K562 (cell line): ENCODE measurements at regions not wholly inside any gene's neighbourhood (a gene's known extent, or its start where the extent isn't known, plus 50 kb on each side); places are given as distances from the start of the nearest gene placed in this dataset.

ENCODE experiments used
- ATAC-seq: fragments of 200-7000 bp; cut with Tn5 transposase; 3 replicates; pipeline ENCODE4 v1.9.1; 2020; ENCODE audit warnings: moderate library complexity
- BruUV-seq: library from RNA; stranded (reverse); fragments of 400-500 nt; replicated peaks from 2 replicates; lab custom pipeline; 2021; lab: Mats Ljungman, UMichigan
- CTCF ChIA-PET: fragments of 300-600 bp; formaldehyde crosslinking; extraction: SDS; loops from one replicate; lab custom pipeline; 2021; ENCODE audit warnings: low intra/inter-chr PET ratio; lab: Yijun Ruan, JAX
- POLR2A ChIA-PET: fragments of 300-600, 350-650 bp; sonication (Branson Sonifier 250); formaldehyde crosslinking; extraction: SDS; loops from one replicate; lab custom pipeline; 2021; ENCODE audit warnings: antibody characterized with exemption, inconsistent platforms; lab: Yijun Ruan, JAX
- DNase-seq, 4 experiments: peaks; one replicate each; pipeline versions ENCODE4 v3.0.0 to v3.0.0-alpha.2; 2011 to 2018; ENCODE audit warnings: low spot score in 3 of 4, mixed read lengths in 3 of 4; ENCODE audit errors: extremely low read depth in 1 of 4
- FAIRE-seq: peaks from 2 replicates; lab custom pipeline; 2011; peaks lifted over from hg19 to GRCh38; lab: Jason Lieb, UNC
- H2AFZ ChIP-seq: 2 replicates; pipeline ENCODE4 v1.6.0; 2011; ENCODE audit warnings: low read depth, low read length, control low read depth, inconsistent platforms
- H3K27ac ChIP-seq: fragments of 200-600 bp; 3 replicates; pipeline ENCODE4 v1.8.0; 2011; ENCODE audit warnings: low read depth, mild to moderate bottlenecking, control low read depth, inconsistent platforms, low read length, moderate library complexity, mixed read lengths; ENCODE audit errors: extremely low read depth
- H3K27me3 ChIP-seq, 2 experiments: fragments of 300-600 bp in 1 of 2; 2 replicates in 1 of 2; 3 replicates in 1 of 2; pipeline versions ENCODE4 v1.6.0 to v1.8.0; 2011; ENCODE audit warnings: inconsistent platforms in 2 of 2, low read length in 2 of 2, mild to moderate bottlenecking in 1 of 2, mixed read lengths in 1 of 2, moderate library complexity in 1 of 2; ENCODE audit not compliant: control insufficient read depth in 2 of 2, insufficient read depth in 2 of 2
- H3K36me3 ChIP-seq: fragments of 300-600 bp; 3 replicates; pipeline ENCODE4 v1.8.0; 2011; ENCODE audit warnings: mild to moderate bottlenecking, low read length, inconsistent platforms; ENCODE audit not compliant: control insufficient read depth, insufficient read depth
- H3K4me1 ChIP-seq, 2 experiments: fragments of 200-600 bp in 1 of 2; replicated peaks in 1 of 2; 2 replicates in 1 of 2; 3 replicates in 1 of 2; pipeline versions ENCODE4 v1.5.1 to v1.8.0; 2011; ENCODE audit warnings: inconsistent platforms in 2 of 2, low read length in 2 of 2, mild to moderate bottlenecking in 1 of 2, mixed read lengths in 1 of 2, moderate library complexity in 1 of 2; ENCODE audit not compliant: control insufficient read depth in 2 of 2, insufficient read depth in 2 of 2
- H3K4me2 ChIP-seq: 2 replicates; pipeline ENCODE4 v1.6.1; 2011; ENCODE audit warnings: low read length, control low read depth, inconsistent platforms, mixed read lengths; ENCODE audit not compliant: insufficient read depth
- H3K4me3 ChIP-seq: fragments of 200-600 bp; sonication (generic), shearing (Covaris generic); 2 replicates; pipeline ENCODE4 v1.5.1; 2016; ENCODE audit warnings: control low read depth, inconsistent platforms
- H3K79me2 ChIP-seq: fragments of 200-600 bp; 3 replicates; pipeline ENCODE4 v1.8.0; 2011; ENCODE audit warnings: low read length, inconsistent platforms; ENCODE audit not compliant: control insufficient read depth, insufficient read depth
- H3K9ac ChIP-seq, 2 experiments: 2 replicates each; pipeline versions ENCODE4 v1.6.0 to v1.6.1; 2011; ENCODE audit warnings: low read depth in 2 of 2, low read length in 2 of 2, control low read depth in 1 of 2, inconsistent platforms in 1 of 2, mild to moderate bottlenecking in 1 of 2, mixed read lengths in 1 of 2; ENCODE audit not compliant: insufficient read depth in 1 of 2
- H3K9me1 ChIP-seq: one replicate; pipeline ENCODE4 v1.6.0; 2011; ENCODE audit warnings: inconsistent platforms, mild to moderate bottlenecking, low read length, moderate library complexity; ENCODE audit not compliant: control insufficient read depth, insufficient read depth
- H3K9me3 ChIP-seq: replicated peaks from 2 replicates; pipeline ENCODE4 v1.5.1; 2011; ENCODE audit warnings: low read depth, low read length, inconsistent platforms; ENCODE audit not compliant: control insufficient read depth, insufficient read depth
- H4K20me1 ChIP-seq: replicated peaks from 2 replicates; pipeline ENCODE4 v1.6.1; 2011; ENCODE audit warnings: low read length, inconsistent platforms, mixed read lengths; ENCODE audit not compliant: control insufficient read depth, insufficient read depth
- ATF1 ChIP-seq, 2 experiments: fragments of 450-650 bp in 1 of 2; IDR thresholded peaks; 2 replicates each; pipeline ENCODE4 v1.6.1; 2016; ENCODE audit warnings: missing compliant biosample characterization in 1 of 2, missing genetic modification characterization in 1 of 2
- CEBPG ChIP-seq, 3 experiments: fragments of 200-800 bp in 1 of 3; sonication (Bioruptor generic) in 1 of 3; sonication (generic) in 1 of 3; formaldehyde crosslinking in 1 of 3; IDR thresholded peaks in 2 of 3; conservative IDR thresholded peaks in 1 of 3; 2 replicates each; pipeline versions ENCODE4 v1.6.1 to v1.8.0; 2016 to 2022; ENCODE audit warnings: missing compliant biosample characterization in 2 of 3, missing genetic modification characterization in 2 of 3, mild to moderate bottlenecking in 1 of 3, missing genetic modification reagents in 1 of 3
- CREB5 ChIP-seq: fragments of 250-450 bp; sonication (Bioruptor Pico); IDR thresholded peaks from 2 replicates; pipeline ENCODE4 v1.5.0; 2020; ENCODE audit warnings: mild to moderate bottlenecking
- ELF4 ChIP-seq: fragments of 450-650 bp; formaldehyde crosslinking; IDR thresholded peaks from 2 replicates; pipeline ENCODE4 v1.4.0; 2022; ENCODE audit warnings: missing genetic modification characterization
- MXI1 ChIP-seq: IDR thresholded peaks from 2 replicates; pipeline ENCODE4 v1.6.1; 2011; ENCODE audit warnings: low read depth, mild to moderate bottlenecking, improper control_type of control experiment, low read length
- POLR2B ChIP-seq: fragments of 450-650 bp; IDR thresholded peaks from 2 replicates; pipeline ENCODE4 v1.6.1; 2018; ENCODE audit warnings: low read depth; ENCODE audit not compliant: partially characterized antibody
- POLR3G ChIP-seq: IDR thresholded peaks from 2 replicates; pipeline ENCODE4 v1.6.1; 2011; ENCODE audit not compliant: insufficient read length, insufficient replicate concordance; ENCODE audit errors: extremely low read depth
- RB1 ChIP-seq: fragments of 450-650 bp; IDR thresholded peaks from 2 replicates; pipeline ENCODE4 v1.6.1; 2017; ENCODE audit warnings: low read depth, mild to moderate bottlenecking
- TGIF2 ChIP-seq: sonication (generic); formaldehyde crosslinking; IDR thresholded peaks from 2 replicates; pipeline ENCODE4 v1.8.1; 2022; ENCODE audit warnings: mild to moderate bottlenecking, missing genetic modification reagents, moderate library complexity
- ZFP91 ChIP-seq: sonication (generic); formaldehyde crosslinking; IDR thresholded peaks from 2 replicates; pipeline ENCODE4 v1.8.0; 2022; ENCODE audit warnings: mild to moderate bottlenecking, missing genetic modification reagents
- WGBS: fragments of 100-300 bp; shearing (Covaris generic); methylation state at CpG from one replicate; pipeline ENCODE4 v1.1.6; 2016; ENCODE audit warnings: low coverage, mixed read lengths; ENCODE audit not compliant: insufficient coverage; ENCODE audit errors: missing lambda C conversion rate; 5-methylcytosine and 5-hydroxymethylcytosine counted together
- in situ Hi-C: fragments of 300-500 bp; cut with MboI; formaldehyde crosslinking; loops from 4 replicates; pipeline ENCODE4 v1.15.0; 2018; ENCODE audit warnings: inconsistent platforms, mixed read lengths
- intact Hi-C: fragments of 100-400 bp; cut with micrococcal nuclease; formaldehyde crosslinking; loops from 2 replicates; pipeline ENCODE4 v1.14.2; 2022
- TF ChIP-seq, protein P1 (sequence below): fragments of 450-650 bp; IDR thresholded peaks from 2 replicates; pipeline ENCODE4 v1.6.1; 2016; ENCODE audit warnings: borderline replicate concordance
- TF ChIP-seq, protein P2 (sequence below): sonication (generic); formaldehyde crosslinking; IDR thresholded peaks from 2 replicates; pipeline ENCODE4 v1.8.1; 2023; ENCODE audit warnings: mild to moderate bottlenecking, missing genetic modification reagents

DNA sequence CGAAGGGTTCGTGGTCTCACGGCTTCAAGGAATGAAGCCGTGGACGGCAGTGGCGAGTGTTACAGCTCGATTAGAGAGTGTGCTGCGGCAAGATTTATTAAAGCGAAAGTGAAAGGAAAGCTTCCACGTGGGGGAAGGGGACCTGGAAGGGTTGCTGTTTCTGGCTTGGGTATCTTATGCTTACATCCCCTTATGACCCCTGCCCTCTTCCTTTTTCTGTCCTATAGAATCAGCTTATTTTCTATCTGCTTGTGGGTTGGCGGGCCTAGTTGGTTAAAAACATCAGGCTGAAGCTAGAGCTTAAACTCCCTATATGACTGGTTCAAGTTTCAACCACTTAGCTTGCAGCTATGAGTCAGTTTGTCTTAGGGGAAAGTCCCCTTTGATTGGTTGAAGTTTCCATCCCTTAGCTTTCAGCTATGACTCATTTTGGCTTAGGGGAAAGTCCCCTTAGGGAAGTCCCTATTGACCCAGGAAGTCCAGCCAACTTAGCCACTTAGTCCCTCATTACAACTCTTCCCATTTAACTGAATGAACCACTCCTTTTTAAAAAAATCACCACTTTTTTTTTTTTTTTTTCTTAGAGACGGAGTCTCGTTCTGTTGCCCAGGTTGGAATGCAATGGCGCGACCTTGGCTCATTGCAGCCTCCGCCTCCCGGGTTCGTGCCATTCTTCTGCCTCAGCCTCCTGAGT is 1494.7 kb upstream of the TMEM132C start:
- no peaks in the 10 kb centered on the region for H4K20me1 ChIP-seq
- no peaks in the 10 kb centered on the region for H3K36me3 ChIP-seq
- peak overlapping the region; percentile 73 for H2AFZ ChIP-seq
- H3K79me2 ChIP-seq = no peaks in the 10 kb centered on the region
- POLR2A ChIA-PET = interaction anchor here (0.7 kb wide), 1 partner anchor 87 kb away, joined by 3 read pairs; no protein-coding TSS in a partner anchor
- FAIRE-seq (peak; percentile 92), DNase-seq (peak; percentile 23 to 75 (median 44)), ATAC-seq (peak; percentile 90)
- in situ Hi-C loops (no loop called here), intact Hi-C loops (loop anchor here (2.0 kb wide), 1 partner anchor 582 kb away; no protein-coding TSS in a partner anchor)
- WGBS = 2% methylated on average over 11 of the region's 18 CpGs
- no peaks in the 10 kb centered on the region for H3K27me3 ChIP-seq
- H3K9me3 ChIP-seq = no peaks in the 10 kb centered on the region
- H3K4me3 ChIP-seq = peak overlapping the region; percentile 32
- H3K9me1 ChIP-seq = no peaks in the 10 kb centered on the region
- CTCF ChIA-PET = no interaction called here
- H3K9ac ChIP-seq = peak overlapping the region in 1 of 2 experiments; percentile 45; a peak in 2 of 4 replicates
- H3K27ac ChIP-seq = peak overlapping the region; percentile 50; the same call in 2 of the 3 replicates
- H3K4me1 ChIP-seq = no peaks in the 10 kb centered on the region
- BruUV-seq = no TSS peak
- H3K4me2 ChIP-seq = peak overlapping the region; percentile 75
- no peak for TF ChIP-seq RB1
- TF ChIP-seq TGIF2 (CRISPR knock-in tag) = no peak
- TF ChIP-seq POLR2B = no peak
- TF ChIP-seq CREB5 (CRISPR knock-in tag) = no peak
- TF ChIP-seq POLR3G = no peak
- TF ChIP-seq ATF1 (CRISPR knock-in tag; IDR thresholded peaks at IDR 0.05) = no peak
- TF ChIP-seq ATF1 (tag; IDR thresholded peaks at IDR 0.05) = peak; percentile 73
- TF ChIP-seq MXI1 = peak; percentile 91
- no peak for TF ChIP-seq CEBPG (CRISPR knock-in tag; IDR thresholded peaks at IDR 0.05)
- TF ChIP-seq CEBPG (tag; conservative IDR thresholded peaks at IDR 0.05 in 1 of 2, IDR thresholded peaks at IDR 0.05 in 1 of 2) = no peak
- TF ChIP-seq, protein P1, sequence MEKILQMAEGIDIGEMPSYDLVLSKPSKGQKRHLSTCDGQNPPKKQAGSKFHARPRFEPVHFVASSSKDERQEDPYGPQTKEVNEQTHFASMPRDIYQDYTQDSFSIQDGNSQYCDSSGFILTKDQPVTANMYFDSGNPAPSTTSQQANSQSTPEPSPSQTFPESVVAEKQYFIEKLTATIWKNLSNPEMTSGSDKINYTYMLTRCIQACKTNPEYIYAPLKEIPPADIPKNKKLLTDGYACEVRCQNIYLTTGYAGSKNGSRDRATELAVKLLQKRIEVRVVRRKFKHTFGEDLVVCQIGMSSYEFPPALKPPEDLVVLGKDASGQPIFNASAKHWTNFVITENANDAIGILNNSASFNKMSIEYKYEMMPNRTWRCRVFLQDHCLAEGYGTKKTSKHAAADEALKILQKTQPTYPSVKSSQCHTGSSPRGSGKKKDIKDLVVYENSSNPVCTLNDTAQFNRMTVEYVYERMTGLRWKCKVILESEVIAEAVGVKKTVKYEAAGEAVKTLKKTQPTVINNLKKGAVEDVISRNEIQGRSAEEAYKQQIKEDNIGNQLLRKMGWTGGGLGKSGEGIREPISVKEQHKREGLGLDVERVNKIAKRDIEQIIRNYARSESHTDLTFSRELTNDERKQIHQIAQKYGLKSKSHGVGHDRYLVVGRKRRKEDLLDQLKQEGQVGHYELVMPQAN = peak; percentile 84; the same call in 1 of the 2 replicates
- TF ChIP-seq, protein P2, sequence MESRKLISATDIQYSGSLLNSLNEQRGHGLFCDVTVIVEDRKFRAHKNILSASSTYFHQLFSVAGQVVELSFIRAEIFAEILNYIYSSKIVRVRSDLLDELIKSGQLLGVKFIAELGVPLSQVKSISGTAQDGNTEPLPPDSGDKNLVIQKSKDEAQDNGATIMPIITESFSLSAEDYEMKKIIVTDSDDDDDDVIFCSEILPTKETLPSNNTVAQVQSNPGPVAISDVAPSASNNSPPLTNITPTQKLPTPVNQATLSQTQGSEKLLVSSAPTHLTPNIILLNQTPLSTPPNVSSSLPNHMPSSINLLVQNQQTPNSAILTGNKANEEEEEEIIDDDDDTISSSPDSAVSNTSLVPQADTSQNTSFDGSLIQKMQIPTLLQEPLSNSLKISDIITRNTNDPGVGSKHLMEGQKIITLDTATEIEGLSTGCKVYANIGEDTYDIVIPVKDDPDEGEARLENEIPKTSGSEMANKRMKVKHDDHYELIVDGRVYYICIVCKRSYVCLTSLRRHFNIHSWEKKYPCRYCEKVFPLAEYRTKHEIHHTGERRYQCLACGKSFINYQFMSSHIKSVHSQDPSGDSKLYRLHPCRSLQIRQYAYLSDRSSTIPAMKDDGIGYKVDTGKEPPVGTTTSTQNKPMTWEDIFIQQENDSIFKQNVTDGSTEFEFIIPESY (CRISPR knock-in tag) = no peak
- TF ChIP-seq ZFP91 = no peak
- TF ChIP-seq ELF4 (CRISPR knock-in tag) = no peak
